ENCODE measurements at regions not wholly inside any gene's neighbourhood (a gene's known extent, or its start where the extent isn't known, plus 50 kb on each side); places are given as distances from the start of the nearest gene placed in this dataset.
"Not testable (repeated sequence)": the region's sequence is repeated elsewhere in the genome, so short reads cannot be mapped to it uniquely, and the experiment has no call there.

DNA sequence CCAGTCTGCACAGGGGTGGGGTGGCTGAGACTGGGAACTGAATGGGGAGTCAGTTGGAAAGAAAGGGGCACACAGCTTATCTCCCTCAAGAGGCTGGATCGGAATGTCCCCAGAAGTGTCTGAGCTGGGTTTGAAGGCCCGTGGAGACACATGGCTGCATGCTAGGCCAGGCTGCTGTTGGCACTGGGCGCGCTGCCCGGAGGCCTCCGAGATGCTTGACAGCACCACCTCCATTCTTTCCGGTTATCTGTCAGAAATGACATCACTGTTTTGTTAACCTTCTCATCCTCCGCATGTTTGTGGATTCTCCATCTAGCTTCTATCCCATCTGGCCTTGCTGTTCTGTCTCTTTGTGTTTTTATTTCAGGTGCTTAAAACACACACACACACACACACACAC is 85.5 kb downstream of the APIP start:
- DNase-seq (ENCODE audit: low spot score) = peak; percentile 27

DNA sequence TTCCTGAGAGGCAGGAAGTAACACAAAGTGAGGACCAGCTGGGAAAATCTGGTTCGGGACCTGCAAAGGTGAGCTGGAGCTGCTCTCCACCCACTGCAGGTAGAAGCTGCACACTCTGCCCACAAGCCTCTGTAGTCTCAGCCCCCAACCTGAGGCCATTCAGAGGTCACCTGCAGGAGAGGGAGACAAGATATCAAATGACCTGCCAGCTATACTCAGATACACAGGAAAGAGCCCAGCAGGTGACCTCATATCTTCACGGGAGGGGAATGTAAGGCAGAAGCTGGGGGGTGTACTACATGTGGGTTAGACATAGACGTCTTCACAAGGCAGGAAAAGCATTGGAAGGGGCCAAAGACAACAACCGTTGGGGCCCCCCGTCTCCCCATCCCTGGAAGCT is 86.1 kb downstream of the APIP start:
- DNase-seq (ENCODE audit: low spot score) = no peak

DNA sequence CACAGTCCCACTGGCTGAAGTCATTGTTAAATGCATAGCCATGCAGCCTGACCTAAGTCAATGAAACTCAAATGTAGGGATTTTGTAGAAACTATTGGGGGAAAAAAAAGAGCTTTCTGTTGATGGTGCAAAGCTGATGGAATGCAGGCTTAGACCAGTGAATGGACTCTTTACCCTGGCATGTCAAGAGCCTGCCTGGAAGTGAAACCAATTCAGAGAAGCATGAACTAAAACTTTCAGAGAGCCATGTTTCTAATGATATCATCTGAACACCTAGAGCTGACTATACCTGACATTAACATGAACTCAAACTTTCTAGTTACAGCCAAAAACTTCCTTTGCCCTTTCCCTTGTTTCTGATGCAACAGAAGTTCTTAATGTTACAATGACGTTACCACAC is 89.0 kb downstream of the APIP start:
- DNase-seq (ENCODE audit: low spot score) = no peak

DNA sequence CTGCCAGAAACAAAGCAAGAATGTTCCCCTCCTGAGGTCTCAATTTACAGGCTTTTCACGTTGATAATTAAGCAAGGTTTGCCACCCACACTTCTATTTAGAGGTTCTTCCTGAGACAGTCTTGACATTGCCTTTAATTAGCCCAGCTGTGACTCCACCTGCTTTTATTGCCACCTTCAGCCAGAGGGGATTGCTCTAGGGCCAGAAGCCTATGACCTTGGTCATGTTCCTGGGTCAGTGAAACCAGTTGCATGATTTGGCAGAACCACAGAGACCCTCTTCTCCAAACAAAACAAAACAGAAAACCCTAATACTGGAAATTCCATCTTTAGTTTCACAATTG is 89.8 kb downstream of the APIP start:
- DNase-seq (ENCODE audit: low spot score) = no peak

DNA sequence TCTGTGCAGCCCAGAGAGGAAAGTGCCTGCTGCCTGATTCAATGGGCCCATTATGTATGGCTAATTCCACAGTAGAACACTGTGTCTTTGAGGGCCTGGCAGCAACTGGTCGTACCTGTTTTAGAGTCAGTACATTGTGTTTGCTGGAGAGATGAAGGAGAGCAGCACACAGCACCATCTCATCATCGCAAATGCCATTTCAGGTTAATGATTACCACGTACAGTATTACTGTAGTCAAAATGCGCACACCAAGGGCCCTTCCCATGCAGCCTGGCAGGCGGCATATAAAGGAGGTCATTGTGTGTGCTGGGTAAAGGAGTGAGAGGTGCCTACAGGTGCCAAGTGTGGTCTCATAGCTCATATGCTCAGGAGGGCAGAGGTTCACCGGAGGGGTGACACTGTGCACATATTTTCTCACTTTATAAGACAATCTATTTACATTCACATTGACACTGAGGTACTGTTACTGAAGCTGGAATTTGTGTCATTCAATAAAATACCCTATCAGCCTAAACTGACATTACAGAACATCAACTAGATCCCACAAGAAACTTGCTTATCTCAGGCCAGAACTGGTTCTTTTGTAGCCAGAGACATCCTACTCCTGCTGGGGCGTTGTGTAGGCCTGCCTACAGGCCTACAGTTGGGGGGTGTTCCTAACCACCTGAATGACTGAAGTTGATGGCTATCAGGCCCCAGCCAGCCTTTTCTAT is 90.4 kb downstream of the APIP start:
- DNase-seq (ENCODE audit: low spot score) = no peak

DNA sequence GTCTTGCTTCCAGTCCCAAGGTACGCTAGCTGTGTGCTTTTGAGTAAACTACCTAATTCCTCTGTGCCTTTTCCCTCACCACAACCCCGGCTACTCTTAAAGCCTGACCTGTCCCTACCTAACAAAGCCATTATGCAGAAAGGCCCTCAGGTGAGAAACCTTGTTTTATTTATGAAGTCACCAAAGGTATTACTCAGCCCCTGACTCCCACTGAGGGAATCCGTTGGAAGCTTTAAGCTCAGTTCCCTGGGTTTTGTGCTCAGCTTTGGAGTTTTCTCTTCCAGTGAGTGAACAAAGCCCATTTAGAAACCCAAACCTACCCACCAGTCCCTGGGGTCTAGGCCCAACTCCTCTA is 90.9 kb downstream of the APIP start:
- DNase-seq (ENCODE audit: low spot score) = no peak

DNA sequence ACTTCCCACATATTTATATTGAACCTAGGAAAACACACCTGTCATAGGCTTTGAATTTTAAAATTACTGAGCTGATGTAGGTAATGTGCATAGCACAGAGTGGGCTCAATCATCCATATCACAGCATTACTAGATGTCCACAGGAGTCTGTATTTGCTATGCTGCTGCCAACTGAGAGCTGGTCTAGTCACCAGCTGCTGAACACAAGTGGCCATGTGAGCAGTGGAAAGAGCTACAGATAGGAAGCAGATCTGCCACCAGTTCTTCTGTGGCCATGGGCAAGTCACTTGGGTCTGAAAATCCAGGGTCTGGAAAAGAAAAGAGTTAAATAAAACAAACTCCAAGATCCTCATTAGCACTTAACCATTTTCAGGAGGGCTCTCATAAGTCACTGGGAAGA is 91.8 kb downstream of the APIP start:
- DNase-seq (ENCODE audit: low spot score) = no peak

DNA sequence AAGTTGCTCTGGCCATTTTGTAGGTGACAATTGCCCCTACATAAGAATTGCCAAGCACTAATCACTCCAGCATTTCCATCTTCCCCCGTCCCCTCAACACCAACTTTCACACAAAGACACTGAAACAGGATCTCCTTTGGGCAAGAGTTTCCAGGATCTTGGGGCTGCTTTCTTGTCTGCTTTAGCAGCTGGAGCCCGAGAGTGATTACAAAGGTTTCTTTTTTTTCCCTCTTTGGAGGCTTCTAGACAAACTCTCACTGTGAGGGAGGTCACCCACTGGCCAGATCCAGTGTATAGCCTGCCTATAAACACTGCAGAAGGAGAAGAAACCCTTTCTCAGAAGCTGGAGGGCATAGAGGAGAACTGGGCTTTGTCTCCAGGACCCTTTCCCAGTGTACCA is 92.5 kb downstream of the APIP start:
- DNase-seq (ENCODE audit: low spot score) = no peak

DNA sequence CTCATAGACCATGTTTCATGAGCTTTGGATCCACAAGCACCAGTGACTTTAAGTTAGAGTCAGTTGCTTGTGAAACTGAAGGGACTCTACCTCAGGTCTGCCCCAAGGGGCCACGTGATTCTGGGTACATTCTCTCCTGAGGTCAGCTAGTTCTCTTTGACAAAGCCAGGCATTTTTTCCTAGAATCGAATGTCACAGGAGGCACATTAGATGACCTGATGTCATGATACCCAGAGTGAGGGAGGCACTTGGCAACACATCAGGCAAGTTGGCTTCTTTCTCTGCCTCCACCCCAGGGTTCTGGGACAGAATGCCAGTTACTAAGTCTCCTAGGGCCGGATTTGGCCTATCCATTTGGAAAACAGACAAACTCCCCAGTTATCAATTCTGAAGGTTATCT is 93.0 kb downstream of the APIP start:
- no peak for DNase-seq (ENCODE audit: low spot score)

DNA sequence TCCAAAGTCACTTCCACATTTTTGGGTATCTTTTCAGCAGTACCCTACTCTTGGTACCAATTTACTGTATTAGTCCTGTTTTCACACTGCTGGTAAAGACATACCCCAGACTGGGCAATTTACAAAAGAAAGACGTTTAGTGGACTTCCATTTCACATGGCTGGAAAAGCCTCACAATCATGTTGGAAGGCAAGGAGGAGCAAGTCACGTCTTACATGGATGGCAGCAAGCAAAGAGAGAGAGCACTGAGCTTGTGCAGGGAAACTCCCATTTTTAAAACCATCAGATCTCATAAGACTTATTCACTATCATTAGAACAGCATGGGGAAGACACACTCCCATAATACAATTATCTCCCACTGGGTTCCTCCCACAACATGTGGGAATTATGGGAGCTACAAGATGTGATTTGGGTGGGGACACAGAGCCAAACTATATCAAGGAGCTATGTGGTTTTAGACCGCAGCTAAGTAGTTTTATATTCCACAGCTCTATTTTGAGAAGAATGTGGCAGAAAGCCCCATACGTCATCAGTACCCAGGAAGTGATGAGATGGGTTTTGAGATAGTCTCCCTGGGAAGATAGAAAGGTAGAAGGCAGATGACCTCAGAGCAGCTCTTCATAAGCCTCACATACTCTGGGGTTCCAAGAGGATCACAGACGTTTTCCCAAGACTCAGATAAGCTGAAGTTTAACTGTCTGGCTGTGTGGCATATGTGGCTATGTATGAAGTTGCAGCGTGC is 96.3 kb downstream of the APIP start:
- peak; percentile 52 for DNase-seq (ENCODE audit: low spot score)

DNA sequence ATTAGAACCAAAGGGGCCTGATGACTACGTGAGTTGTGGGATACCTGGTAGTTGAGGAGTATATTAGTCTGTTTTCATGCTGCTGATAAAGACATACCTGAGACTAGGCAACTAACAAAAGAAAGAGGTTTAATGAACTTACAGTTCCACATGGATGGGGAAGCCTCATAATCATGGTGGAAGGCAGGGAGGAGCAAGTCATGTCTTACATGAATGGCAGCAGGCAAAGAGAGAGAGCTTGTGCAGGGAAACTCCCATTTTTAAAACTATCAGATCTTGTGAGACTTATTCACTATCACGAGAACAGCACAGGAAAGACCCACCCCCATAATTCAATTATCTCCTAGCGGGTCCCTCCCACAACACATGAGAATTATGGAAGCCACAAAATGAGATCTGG is 98.4 kb downstream of the APIP start:
- DNase-seq (ENCODE audit: low spot score) = not testable (repeated sequence)

DNA sequence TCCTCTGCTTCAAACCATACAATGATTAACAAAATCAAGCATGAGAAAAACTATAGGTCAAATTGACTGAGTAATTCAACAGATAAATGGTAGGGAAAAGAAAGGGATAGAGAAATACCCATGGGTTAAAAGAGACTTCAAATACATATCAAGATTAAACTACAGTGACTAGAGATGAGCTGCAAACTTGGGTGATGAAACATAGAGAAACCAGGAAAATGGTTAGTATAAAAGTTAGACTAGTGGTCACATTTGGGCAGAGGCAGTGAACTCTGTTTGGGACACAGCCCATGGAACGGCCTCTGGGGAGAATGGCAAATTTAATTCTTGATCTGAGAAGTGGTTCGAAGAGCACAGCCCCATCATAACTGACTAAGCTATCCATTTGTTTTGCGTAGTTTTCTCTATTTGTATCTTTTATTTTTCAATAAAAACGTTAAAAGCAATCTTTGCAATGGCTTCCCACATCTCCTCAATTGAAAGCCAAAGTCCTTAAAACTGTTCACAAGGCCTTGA is 99.4 kb downstream of the APIP start:
- no peak for DNase-seq (ENCODE audit: low spot score)

DNA sequence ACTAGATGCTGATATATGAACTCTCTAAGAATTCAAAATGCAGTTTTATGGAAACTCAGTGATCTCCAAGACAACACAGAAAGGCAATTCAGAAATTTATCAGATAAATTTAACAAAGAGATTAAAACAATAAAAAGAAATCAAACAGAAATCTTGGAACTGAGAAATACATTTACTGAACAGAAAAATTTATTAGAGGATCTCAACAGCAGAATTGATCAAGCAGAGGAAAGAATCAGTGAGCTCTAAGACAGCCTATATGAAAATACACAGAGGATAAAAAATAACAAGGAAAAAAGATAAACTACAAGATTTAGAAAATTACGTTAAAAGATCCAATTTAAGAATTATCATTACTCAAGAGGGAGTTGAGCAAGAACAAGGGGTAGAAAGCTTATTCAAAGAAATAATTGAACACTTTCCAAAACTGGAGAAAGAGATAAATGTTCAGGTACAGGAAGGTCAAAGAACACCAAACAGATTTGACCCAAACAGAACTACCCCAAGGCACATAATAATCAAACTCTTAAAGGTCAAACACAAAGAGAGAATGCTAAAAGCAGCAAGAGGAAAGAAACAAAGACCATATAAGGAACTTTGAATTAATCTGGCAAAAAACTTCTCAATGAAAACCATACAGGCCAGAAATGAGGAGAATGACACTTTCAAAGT is 103.1 kb downstream of the APIP start:
- no peak for DNase-seq (ENCODE audit: low spot score)

DNA sequence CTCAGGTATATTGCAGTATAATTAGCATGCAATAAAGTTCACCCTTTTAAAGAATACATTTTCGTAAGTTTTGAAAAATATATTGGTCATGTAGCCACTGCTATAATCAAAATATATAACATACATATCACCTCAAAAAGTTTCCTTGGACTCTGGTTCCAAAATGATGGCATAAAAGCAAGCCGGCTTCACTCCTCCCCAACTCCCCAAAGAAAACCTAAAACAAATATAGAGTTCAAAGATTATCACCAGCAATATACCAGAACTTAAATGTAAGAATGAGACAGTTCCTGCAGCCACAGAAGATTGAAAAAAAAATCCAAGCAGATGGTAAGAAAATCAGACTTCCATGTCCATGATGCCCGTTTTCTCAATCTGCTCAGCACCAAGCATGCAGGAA is 104.3 kb downstream of the APIP start:
- DNase-seq (ENCODE audit: low spot score) = no peak

DNA sequence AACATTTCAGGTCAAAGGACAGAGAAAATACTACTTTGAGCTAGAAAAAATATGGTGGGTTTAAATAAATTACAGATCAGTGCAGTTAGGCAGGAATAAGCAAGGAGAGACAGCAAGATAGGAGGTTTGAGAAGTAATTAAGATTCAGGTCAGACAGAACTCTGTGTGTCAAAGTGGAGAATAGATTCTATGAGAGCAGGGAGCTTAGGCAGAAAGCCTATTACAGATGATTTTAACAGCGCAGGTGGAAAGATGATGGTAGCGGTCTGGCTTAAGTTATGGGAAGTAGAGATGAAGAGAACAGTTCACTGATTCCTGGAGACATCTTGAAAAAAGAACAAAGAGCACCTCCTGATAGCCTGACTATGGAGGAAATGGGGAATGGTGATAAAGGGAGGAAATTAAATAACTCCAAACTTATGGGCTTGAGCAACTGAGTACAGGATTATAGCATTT is 106.0 kb downstream of the APIP start:
- no peak for DNase-seq (ENCODE audit: low spot score)

DNA sequence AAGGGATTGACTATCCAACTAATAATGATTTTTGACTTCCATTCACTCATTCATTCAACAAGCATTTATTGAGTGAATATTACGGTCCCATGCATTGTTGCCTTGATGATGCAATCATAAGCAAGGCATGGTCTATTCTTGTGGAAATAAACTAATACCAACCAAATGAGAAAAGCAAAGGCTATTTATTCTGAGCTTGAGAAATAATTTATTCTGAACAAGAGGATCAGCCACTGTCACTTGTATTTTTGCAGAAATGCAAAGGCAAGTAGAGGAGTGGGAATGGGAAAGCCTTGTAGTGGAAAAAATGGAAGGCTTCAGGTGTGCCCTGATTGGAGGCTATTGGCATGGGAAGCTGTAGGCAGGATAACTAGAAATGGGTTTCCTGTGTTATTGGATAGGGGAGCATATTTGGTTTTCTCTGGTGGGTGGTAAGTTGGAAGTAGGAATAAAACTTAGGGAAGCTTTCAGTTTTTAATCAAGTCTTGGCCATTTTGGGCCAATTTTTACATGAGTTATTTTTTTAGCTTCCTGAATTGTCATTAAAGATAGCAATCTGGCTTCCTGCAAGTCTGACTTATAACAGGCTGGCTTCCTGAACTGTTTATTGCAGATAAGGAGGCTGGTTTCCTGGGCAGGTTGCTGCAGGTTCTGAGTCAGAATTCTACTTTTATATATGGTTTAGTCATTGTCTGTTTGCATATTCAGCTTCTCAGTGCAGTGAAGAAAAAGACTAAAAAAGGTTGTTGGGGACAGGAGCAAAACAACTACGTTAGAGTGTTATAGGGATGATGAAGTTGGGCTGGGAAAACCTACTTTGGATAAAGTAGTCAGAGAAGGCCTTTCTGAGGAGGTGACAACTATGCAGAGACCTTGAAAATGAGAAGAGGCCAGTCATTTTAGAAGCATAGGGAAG is 106.7 kb downstream of the APIP start:
- peak; percentile 75 for DNase-seq (ENCODE audit: low spot score)

DNA sequence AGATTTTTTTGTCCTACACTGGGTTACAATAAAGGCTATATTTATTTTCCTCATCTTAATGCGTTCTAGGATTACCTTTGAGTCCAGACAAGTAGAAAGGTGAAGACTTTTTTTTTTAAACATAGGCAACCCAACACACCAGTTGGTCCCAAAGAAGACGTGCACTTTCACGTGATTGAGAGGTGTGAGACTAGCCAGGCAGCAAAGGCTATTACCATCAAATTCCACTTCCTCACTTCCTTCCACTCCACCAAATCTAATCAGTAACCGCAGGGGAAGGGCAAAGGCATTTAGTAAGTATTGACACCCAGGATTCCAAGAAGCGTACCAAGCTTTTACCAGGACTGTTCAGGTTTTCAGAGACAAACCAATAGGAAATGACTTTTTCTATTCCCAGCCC is 109.3 kb downstream of the APIP start:
- DNase-seq (ENCODE audit: low spot score) = no peak

DNA sequence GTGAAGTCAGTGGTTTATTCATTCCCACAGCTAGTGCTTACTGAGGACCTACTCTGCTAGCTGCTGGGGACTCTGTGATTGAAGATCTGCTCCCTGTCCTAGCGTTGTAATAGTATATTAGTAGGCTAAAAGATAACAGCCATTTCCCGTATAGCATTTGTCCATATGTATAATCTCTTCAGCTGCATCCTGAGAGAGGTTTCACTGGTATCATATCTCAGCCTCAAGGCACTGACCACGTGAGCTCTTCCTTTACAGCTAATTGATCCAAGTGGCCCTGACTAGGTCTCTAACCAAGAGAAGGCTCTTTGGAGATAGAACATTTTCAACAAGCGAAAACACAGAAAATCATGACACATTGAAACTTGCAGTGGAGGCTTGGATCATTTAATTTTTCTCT is 110.2 kb downstream of the APIP start:
- no peak for DNase-seq (ENCODE audit: low spot score)

DNA sequence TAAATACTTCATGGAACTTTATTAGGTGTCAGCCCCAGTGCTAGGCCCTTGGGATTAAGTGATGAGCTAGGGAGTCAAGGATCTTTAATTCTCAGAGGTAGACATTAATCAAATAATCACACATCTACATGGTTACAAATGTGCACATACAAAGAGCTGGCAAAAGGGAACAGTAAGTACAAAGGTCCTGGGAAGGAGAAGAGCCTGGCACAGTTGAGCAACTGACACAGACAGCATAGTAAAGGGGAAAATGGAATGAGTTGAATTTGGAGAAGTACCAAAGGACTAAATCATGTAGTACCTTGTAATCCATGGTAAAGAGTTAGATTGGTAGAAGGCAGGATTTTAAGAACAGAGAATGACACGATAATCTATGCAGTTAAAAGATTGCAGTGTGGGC is 116.3 kb downstream of the APIP start:
- DNase-seq (ENCODE audit: low spot score) = no peak

DNA sequence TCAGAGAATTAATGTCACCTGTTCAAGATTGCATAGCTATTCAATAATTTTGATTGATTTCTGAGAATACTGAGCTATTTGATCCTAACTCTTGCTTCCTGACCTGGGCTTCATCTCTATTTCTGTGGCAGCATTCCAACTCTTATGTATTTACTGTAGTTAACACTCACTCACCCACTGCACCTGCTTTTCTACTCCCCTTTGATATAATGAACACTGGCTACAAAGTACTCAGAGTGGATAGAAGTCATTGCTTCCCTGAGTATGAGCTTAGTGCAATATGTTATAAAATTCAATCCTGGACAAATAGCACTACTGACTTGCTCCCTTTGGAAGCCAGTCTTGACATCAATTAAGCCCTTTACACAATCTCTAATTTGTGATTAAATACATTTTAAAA is 117.2 kb downstream of the APIP start:
- DNase-seq (ENCODE audit: low spot score) = no peak

DNA sequence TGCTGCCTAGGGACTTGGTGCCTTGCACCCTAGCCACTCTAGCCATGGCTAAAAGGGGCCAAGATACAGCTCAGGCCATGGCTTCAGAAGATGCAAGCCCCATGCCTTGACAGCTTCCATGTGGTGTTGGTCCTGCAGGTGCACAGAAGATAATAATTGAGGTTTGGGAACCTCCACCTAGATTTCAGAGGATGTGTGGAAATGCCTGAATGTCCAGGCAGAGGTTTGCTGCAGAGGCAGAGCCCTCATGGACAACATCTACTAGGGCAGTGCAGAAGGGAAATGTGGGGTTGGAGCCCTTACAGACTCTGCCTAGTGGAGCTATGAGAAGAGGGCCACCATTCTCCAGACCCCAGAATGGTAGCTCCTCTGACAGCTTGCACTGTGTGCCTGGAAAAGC is 118.7 kb downstream of the APIP start:
- not testable (repeated sequence) for DNase-seq (ENCODE audit: low spot score)

DNA sequence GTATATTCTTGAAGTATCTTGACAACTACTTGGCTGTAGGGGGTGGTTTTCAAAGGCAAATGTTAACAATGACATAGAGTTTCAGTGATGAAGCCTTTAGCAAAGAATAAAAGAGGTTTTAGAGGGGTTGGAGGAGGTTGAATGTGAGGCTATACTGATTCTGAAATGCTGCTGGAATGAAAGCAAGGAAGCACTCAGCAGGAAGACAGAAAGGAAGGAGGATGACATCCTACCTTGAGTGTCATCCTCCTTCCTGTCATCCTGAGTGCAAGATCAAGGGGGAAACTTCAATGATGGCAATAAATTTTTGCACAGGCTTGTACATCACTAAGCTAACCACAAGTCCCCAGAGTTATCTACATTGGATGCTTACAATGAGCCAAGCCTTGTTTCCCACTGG is 120.5 kb downstream of the APIP start:
- no peak for DNase-seq (ENCODE audit: low spot score)

All from A172 (cell line).